Fibroblast of skin of left quadriceps (primary cell): ENCODE measurements at regions not wholly inside any gene's neighbourhood (a gene's known extent, or its start where the extent isn't known, plus 50 kb on each side); places are given as distances from the start of the nearest gene placed in this dataset.

Experiments
- DNase-seq, 2 experiments: peaks; one replicate each; pipeline ENCODE4 v3.0.0-alpha.2; 2013; ENCODE audit warnings: low read depth in 2 of 2

DNA sequence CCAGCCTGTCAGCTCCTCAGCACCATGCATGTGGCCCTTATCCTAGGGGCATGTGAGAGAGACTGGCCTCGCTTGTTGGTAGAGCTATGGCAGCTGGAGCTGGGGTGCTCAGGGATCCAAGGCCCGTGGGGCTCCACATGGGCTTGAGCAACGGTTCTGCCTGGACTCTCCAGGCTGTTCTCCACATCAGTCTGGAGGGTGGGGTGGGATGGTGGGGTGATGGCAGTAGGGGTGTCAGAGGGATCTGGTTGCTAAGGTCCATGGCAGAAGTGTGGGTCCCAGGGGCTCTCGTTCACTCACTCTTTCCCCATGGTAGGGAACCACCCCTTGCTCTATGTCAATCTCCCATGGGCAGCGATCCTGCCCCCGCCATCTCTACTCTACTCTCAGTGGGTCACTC is 622.6 kb downstream of the LRFN5 start:
- no peak for DNase-seq

DNA sequence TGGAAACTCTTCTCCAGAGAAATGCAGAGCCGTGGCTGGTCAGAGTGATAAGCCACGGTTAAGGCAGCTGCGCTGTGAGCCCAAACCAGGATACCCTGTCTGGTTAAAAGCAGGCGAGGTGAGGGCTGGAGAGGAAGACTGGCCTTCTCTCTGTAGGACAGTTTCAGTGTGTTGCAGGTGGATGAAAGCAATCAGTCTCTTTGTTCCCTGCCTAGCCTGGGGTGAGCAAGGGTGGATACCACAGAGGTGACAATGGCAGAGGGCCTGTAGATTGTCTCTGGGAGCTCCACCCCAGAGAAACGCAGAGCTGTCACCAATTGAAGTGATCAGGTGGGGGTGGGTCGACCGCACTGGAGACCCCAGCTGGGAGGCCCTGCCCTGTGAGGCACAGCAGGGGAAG is 621.9 kb downstream of the LRFN5 start:
- DNase-seq, result no peak

DNA sequence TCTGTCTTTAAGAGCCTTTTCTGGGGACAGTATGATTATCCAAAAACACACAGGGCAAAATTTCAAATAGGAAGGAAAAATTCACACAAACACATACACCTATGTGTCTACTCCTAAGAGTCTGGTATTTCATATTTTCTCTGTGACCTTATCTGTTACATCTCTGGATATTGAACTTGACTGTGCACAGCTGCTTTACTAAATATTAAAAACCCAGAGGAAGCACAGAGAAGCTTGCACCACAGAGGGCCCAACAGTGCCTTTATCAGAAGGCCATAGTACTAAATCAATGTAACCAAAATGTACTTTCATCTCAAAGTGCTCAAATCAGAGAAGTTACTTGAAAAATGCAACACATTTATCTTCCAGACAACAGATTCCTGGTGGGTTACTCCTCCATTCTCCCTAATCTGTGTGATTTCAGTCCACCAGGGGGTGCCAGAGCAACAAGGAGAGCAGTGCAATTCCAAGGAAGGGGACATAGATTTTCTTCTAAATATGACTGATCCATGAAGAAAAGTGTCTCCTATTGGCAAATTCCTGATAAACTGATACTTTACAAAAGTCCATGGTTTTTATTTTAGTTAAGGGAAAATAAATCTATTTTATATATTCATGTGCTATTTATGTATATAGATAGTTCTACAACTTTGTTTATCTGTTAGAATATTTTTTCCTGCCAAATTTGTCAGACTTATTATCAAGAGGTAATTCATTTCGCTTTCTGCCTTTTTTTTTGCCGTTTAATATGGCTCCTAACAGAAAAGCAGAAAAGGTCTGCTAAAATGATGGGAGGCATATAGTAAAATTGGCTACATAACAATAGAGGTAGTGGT is 617.6 kb downstream of the LRFN5 start:
- peak; percentile 49 to 50 for DNase-seq

DNA sequence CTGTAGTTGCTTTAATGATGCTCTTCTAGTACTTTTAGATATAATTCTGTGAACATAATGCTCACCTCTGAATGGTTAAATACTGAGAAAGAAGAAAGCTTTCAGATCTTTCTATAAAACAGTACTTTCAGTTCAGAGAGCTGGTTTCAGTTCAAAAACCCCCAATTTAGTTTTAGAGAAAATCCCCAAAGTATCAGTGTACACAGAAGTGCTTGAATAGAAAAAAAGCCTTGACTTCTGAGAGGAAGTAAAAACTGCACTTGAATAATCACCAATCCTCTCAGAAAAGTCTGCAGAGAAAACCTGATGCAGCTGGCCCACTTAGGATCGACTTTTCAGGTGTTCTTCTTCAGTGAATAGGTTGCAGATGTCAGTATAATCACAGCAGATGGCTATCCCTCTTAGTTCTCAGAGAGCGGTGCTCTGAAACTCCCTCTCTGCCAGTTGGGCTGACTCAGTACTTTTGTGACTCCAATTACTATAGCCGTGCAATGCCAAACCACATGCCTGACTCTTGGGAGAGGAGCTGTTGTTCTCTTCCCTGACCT is 616.3 kb downstream of the LRFN5 start:
- DNase-seq, result peak; percentile 32 to 33

DNA sequence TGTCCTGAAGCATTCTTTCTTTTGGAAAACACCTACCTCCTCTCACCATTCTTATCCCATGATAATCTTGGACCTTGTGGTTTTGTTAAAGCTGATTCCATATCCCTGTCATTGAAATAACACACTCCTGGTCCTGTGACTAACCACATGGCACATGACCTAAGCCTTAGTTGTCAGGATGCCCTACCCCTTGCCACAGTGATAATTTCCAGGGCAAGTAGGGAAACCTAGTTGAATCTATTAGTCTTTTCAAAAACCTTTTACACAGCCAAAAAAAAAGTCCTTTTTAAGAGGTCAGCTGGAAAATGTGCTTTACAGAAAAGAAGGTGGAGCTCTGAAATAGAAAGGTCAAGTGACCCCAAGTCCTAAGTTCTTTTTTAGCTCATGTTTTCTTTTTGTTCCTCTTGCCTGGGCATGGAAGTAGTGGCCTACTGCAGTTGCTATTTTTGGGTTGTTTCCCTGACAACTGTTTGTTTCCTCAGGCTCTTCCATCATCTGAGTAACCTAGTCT is 608.4 kb downstream of the LRFN5 start:
- DNase-seq, result no peak

DNA sequence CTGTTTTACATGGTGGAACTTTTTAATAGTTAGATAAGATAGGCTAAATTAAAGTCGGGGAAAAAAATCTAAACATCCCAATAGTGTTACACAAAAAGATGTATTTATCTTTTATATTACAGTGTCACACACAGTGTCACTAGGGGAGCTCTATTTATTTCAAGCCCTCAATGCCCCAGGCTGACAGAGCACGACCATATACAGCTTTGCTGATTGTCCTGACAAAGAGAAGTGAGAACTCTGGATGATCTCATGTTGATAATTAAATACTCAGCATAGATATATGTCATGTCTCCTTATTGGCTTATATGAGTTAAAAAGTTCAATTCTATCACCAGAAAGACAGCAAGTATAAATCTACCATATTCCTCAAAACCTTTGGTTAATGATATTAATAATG is 594.3 kb downstream of the LRFN5 start:
- no peak for DNase-seq

DNA sequence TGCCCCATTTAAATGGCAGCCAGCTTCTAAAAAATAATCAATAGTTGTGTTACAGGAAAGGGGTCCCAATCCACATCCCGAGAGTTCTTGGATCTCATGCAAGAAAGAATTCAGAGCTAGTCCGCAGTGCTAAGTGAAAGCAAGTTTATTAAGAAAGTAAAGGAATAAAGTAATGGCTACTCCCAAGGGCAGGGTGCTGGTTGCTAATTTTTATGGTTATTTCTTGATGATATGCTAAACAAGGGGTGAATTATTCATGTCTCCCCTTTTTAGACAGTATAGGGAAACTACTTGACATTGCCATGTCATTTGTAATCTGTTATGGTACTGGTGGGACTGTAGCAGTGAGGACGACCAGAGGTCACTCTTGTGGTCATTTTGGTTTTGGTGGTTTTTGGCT is 591.3 kb downstream of the LRFN5 start:
- DNase-seq, result no peak

DNA sequence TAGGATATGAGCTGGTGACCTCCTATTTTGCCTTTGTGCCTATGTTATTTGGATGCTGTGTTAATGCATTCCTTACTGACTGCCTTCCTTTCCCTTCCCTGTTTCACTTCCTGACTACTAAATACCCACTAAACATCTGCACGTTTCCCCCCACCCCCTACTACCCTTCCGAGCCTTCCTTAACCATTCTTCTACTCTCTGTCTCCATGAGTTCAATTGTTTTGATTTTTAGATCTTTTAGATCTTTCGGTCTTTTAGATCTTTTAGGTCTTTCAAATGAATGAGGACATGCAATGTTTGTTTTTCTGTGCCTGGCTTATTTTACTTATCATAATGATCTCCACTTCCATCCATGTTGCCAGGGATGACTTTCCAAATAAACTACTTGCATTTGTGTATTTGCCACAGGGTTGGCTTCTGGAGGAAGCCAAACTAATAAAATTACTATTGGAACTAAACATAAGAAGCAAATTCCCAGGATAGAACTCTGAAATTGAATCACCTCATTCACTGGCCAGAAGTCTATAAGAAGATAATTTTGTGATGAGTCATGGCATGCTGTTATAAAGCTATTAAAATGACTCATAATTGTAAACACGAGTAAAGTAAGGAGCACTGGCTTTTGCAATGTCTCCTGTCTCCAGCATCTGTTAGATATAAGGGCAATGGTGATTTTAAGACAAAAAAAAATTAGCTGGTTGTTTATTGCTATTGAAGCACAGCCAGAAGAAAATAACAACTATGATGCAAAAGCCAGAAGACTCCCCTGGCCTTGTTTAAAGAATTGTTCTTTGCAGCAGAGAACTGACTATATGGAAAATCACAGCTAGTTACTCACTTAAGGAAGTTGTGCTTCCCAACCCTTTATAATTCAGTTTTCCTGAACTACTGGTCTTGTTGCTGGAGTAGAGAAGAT is 586.3 kb downstream of the LRFN5 start:
- peak; percentile 95 to 97 for DNase-seq

DNA sequence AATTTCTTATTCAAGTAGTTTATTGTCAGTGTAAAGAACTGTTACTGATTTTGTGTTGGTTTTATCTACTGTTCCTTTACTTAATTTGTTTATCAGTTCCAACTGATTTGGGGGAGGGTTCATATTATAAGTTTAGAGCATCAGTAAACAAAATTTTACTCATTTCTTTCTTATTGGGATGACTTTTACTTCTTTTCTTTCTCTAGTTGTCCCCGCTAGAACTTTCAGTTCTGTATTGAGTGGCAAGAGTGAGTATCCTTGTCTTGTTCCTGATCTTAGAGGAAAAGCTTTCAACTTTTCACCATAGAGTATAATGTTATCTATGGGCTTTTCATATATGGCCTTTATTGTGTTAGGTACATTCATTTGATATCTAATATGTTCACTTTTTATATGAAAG is 584.1 kb downstream of the LRFN5 start:
- no peak for DNase-seq

DNA sequence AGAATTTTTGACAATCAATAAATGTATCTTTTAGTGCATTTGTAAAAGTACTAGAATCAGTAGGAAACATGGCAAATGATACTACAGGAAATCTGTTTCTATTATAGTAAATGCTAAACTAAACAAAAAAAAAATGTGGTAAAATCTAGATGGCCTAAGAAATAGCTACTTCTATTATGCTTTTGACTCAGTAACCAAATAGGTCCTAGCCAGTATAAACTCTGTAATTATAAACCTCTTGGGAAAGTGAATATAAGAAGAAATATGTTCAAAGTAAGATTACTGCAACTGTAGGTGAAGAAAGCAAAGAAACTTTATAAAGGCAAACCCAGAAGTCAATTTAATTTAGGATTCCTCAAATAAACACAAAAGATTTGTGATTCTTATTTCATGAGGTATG is 581.2 kb downstream of the LRFN5 start:
- DNase-seq, result no peak

DNA sequence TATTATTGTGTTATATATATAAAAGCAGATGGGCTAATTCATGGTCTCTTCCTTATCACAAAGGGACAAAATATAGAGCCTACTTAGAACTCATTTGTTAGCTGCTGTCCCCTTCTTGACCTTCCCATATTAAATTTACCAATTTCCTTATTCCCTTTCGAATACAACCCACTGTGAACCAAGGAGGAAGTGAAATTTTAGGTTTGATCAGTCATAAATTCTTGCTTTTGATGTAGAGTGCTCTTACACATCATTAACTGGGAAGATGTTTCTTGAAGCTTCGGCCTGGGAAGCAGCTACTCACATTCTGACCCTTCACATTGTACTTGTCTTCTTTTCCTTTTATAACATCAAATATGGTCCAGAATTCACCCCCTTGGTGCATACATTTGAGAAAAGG is 579.0 kb downstream of the LRFN5 start:
- DNase-seq, result no peak

DNA sequence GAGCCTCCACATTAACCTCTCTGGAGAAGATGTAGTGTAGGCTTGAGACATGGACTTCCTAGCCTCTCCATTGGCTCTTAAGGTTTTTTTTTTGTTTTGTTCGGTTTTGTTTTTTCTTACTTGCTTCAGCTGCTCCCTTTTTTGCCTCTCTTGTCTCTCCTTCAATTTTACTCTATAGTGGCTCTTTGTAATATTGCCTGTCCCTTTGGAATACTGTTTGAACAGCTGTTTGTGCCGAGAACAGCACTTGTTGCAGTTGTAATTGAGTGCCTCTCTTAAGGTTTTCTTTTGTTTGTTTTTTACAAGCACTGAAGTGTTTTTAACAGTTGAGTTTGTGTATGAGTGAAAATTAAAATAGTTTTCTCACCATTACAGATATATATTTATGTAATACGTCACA is 567.7 kb downstream of the LRFN5 start:
- no peak for DNase-seq

DNA sequence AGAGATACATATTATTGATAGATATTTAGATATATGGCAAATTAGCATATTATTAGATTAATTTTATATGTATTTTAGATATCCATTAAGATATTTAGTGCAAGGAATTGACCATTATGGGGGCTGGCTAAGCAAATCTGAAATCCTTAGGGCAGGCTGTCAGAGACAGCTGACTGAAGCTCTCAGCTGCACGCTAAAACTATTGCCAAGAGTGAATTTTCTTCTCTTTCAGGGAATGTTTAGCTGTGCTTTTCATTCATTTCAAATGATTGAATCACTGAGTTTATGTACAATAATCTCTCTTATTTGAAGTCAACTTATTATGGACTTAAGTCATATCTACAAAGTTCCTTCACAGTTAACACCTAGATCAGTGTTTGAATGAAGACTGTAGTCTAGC is 566.5 kb downstream of the LRFN5 start:
- no peak for DNase-seq

DNA sequence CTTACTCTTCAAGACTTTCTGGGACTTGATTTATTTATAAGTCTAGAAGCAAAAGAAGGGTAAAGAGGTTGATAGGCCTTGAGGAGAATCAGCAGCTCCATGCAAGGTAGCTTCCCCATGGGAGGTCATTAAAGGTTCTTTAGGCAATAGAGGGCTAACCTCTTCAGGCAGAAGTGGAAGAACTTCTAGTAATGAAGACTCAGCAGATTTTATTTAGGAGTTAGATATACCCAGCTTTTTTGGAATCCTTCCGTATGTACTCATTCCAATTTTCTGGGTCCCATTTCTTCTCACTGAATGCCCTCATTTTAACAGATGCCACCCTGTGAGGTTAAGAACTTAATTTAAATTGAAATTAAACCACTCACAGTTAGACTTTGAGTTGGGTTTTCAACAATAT is 565.6 kb downstream of the LRFN5 start:
- no peak for DNase-seq

DNA sequence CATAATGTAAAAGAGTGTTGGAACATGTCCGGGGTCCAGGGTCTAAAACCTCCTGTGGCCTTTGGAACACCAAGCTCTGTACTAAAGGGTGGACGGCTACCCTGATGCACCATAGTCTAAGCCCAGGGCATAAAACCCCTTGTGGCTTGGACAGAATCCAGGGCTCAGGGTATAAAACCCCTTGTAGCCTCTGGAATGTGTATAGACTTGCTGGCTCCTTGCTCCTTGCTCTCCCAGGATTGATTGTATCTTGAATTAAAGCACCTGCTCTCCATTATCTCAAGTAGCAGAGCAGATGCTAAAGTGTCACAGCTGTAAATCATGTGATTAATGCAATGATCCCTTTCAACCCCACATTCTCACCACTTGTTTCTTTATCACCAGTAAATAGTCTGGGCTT is 556.5 kb downstream of the LRFN5 start:
- DNase-seq, result no peak

DNA sequence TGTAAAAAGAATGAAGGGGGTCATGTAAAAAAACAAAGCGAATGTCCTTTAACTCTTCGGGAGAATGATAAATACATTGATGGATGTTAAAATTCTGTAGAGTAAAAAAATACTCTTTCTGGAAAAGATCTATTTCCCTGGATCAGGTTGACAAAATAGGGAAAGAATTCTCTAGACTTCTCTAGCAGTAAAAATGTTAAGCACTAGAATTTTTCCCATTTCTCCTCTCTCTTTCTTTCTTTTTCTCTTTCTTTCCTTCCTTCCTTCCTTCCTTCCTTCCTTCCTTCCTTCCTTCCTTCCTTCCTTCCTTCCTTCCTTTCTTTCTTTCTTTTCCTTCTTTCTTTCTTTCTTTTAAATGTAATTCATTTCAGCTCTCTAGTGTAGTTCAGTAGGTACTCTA is 552.5 kb downstream of the LRFN5 start:
- no peak for DNase-seq

DNA sequence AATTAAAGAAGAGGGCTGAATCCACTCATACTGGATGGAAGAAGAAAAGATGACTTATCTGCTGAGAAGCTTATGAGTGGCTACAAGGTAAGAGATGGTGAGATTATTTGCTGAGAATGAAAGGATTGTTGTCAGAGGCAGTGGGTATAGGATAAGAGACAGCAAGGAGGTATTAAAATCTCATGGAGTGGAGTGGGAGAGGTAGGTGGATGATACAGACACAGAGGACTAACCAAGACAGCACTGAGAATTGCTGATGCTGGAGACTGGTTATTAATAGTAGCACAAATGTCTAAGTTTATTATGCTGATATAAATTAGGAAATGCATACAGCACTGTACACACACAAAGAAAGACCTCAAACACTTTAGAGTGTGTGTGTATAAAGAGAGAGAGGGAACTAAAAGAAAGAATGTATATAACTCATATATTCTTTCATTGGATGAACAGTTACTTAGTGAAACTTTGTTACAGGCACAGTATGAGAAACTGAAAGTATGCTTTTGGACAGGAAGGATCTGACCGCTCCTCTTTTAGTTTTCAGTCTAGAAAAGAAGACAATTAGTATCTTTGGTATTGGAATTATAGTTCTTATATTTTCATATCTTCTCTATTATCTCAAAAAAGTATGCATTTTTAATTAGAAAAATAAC is 543.1 kb downstream of the LRFN5 start:
- no peak for DNase-seq

DNA sequence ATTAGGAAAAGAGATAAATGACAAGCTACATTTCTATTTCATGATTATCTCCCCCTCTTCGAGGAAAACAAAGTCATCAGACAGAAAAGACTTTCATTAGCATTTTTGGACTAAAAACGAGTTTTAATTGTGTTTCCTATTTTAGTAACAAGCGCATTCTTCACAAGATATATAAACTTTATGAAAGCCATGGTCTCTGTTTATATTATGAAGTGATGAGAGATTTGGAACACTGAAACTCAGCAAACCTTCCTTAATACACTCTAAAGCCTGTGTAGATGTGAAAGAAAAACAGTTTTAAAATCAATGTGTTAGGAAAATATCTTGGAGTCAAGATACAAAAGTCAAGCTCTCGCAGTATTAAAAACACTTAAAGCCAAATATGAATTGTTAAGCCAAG is 539.1 kb downstream of the LRFN5 start:
- DNase-seq, result no peak

DNA sequence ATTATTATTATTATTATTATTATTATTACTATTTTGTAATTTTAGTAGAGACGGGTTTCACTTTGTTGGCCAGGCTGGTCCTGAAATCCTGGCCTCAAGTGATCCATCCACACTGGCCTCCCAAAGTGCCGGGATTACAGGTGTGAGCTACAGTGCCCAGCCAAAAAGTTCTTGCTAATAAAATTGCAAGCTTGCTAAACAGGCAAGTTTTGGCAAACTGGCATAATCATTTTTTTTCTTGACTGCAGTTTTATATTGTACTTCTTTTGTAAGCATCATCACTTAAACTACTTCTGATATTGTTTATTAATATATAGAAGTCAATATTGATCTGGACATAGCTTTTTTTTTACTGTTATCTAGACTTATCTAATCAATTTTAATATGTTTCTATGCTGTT is 536.4 kb downstream of the LRFN5 start:
- no peak for DNase-seq

DNA sequence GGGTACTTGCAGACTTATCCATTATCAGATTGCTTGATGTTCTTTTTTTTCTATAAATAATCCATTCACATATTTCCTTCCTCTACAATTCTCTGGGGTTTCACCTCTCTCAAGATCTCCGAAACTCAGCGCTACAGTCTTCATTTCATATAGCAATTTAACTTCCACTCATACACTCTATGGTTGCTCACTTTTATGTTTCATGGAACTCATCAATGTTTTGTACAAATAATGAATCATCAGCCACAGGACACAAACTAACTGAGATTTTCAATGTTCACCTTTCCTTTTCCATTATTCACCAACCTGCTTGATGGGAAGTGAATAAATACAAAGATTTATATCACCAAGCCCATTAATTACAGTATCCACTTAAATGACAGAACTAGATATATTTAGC is 534.7 kb downstream of the LRFN5 start:
- DNase-seq, result no peak

DNA sequence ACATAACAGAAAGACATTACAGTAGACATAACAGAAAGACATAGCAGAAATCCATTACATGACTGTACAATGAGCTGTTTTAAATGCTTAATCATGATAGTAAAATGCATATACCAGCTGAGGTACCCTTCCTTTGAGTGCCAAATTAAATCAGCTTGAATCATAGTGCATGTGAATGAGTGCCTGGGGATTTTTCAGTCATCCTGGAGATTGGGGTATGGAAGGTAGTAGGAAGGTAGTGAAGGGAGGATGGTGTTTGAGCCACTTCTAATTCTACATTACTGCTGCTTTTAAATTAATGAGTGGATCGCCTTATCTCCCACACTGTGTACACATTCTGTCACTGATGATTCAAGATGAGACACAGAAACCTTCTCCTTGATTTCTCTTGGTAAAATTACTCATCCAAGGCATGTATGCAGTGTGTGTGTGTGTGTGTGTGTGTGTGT is 534.2 kb downstream of the LRFN5 start:
- peak; percentile 29 to 33 for DNase-seq

DNA sequence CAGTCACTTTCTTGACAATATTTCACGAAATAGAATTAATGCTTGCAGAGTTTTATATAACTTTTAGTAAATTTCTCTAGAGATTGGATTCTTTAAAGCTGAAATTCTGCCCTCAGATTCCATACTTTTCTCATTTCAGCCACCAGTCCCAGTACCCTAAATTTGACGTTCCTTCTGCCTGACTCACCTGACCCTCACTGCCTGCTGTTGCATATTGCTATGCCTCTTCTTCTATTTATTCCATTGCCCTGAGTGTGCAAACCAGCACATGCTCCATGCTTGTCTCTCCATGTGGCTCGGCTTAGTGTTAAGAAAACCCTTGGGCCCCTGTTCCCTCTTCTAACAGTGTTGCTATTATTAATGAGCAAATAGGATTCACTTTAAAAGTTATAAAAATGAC is 533.3 kb downstream of the LRFN5 start:
- DNase-seq, result no peak
